Spleen (tissue), 11 donors: ENCODE measurements at regions not wholly inside any gene's neighbourhood (a gene's known extent, or its start where the extent isn't known, plus 50 kb on each side); places are given as distances from the start of the nearest gene placed in this dataset.

ENCODE experiments used
- DNase-seq: peaks from one replicate; pipeline ENCODE4 v3.0.0-alpha.2; 2020
- H3K27ac ChIP-seq, 8 donors: fragments of 200-600 bp; sonication (generic) in 7 of 8; 1 replicate in 4 of 8; 2 replicates in 4 of 8; pipeline versions ENCODE4 v1.5.0 to v1.8.0; 2016 to 2021; ENCODE audit warnings: inconsistent platforms in 4 of 8, mild to moderate bottlenecking in 4 of 8, moderate library complexity in 1 of 8
- H3K27me3 ChIP-seq, 7 donors: fragments of 200-600 bp; sonication (generic) in 6 of 7; replicated peaks in 1 of 7; 1 replicate in 4 of 7; 2 replicates in 3 of 7; pipeline versions ENCODE4 v1.5.0 to v1.8.0; 2016 to 2021; ENCODE audit warnings: inconsistent platforms in 3 of 7, mild to moderate bottlenecking in 1 of 7
- H3K36me3 ChIP-seq, 6 donors: fragments of 200-600 bp; sonication (generic) in 5 of 6; 1 replicate in 4 of 6; 2 replicates in 2 of 6; pipeline versions ENCODE4 v1.5.0 to v1.8.0; 2016 to 2021; ENCODE audit warnings: inconsistent platforms in 2 of 6
- H3K4me1 ChIP-seq, 6 donors: fragments of 200-600 bp; sonication (generic) in 5 of 6; 1 replicate in 3 of 6; 2 replicates in 3 of 6; pipeline versions ENCODE4 v1.5.0 to v1.8.0; 2016 to 2021; ENCODE audit warnings: inconsistent platforms in 3 of 6
- H3K4me3 ChIP-seq, 8 donors: fragments of 200-600 bp; sonication (generic) in 7 of 8; 1 replicate in 4 of 8; 2 replicates in 4 of 8; pipeline versions ENCODE4 v1.5.0 to v1.8.0; 2016 to 2021; ENCODE audit warnings: inconsistent platforms in 4 of 8, mild to moderate bottlenecking in 4 of 8, moderate library complexity in 2 of 8
- H3K9me3 ChIP-seq, 8 donors: fragments of 200-600 bp; sonication (generic) in 7 of 8; 1 replicate in 4 of 8; 2 replicates in 4 of 8; pipeline versions ENCODE4 v1.5.0 to v1.8.0; 2016 to 2021; ENCODE audit warnings: inconsistent platforms in 4 of 8
- CTCF ChIP-seq, 11 experiments: fragments of 200-600 bp in 7 of 11; fragments of 450-650 bp in 4 of 11; sonication (generic) in 4 of 11; IDR thresholded peaks in 8 of 11; conservative IDR thresholded peaks in 3 of 11; 1 replicate in 7 of 11; 2 replicates in 4 of 11; pipeline versions ENCODE4 v1.4.0 to v1.8.0; 2016 to 2021; ENCODE audit warnings: antibody characterized with exemption in 11 of 11, inconsistent platforms in 4 of 11, mild to moderate bottlenecking in 1 of 11
- POLR2A ChIP-seq, 3 donors: fragments of 450-650 bp; IDR thresholded peaks; one replicate each; pipeline ENCODE4 v1.5.1; 2017; ENCODE audit warnings: antibody characterized with exemption in 3 of 3, mild to moderate bottlenecking in 1 of 3
- POLR2AphosphoS5 ChIP-seq, 3 donors: sonication (generic); formaldehyde crosslinking; IDR thresholded peaks; one replicate each; pipeline ENCODE4 v1.5.1; 2017; ENCODE audit warnings: antibody characterized with exemption in 3 of 3
- WGBS, 5 donors: extraction: QIAGEN DNeasy Blood & Tissue Kit in 3 of 5; methylation state at CpG; one replicate each; pipeline versions ENCODE4 v1.1.5 to v1.1.7; 2013 to 2018; 5-methylcytosine and 5-hydroxymethylcytosine counted together
- intact Hi-C: fragments of 100-400 bp; cut with DNase I; formaldehyde crosslinking; loops from one replicate; pipeline ENCODE4 v1.15.0; 2023; ENCODE audit warnings: low total_unique reads
- donor health status: healthy with polysubstance abuse.
- donor health status: DM: no; HTN: no; CAD: no; lungs with moderate emphysema.
- donor health status: DM: no; HTN: no; CAD: no.
- donor health status: Bipolar disorder and iron deficiency.
- donor health status: healthy.
- donor health status: DM: no; HTN: no; CAD: no.
- donor health status: DM: yes; HTN: yes; CAD: no.

- WGBS, 5 donors: 88 to 95% (median 92%) methylated on average over 3 of the region's 3 CpGs
- Histone ChIP-seq H3K27me3 (no peaks in the 10 kb centered on the region), H3K9me3 (peaks cover 0 to 10% (median 0%) of the 10 kb centered on the region in 8 donors), H3K36me3 (no peaks in the 10 kb centered on the region), H3K4me3 (no peak overlapping the region), H3K4me1 (no peaks in the 10 kb centered on the region), H3K27ac (no peak overlapping the region)
- TF ChIP-seq POLR2AphosphoS5 (IDR thresholded peaks at IDR 0.05) (no peak), POLR2A (IDR thresholded peaks at IDR 0.05) (no peak)
- intact Hi-C loops: loop anchor here (5.0 kb wide), 1 partner anchor 52 kb away; no protein-coding TSS in a partner anchor
- DNase-seq: no peak
Observed at GRCh38 chr11:91935120-91935519, 289.5 kb upstream of the FAT3 start.

- no peak for TF ChIP-seq POLR2A (IDR thresholded peaks at IDR 0.05)
- TF ChIP-seq CTCF (IDR thresholded peaks at IDR 0.05 in 8 of 11, conservative IDR thresholded peaks at IDR 0.05 in 3 of 11): no peak
- TF ChIP-seq POLR2AphosphoS5 (IDR thresholded peaks at IDR 0.05): no peak
- no peaks in the 10 kb centered on the region for H3K36me3 ChIP-seq
- no peaks in the 10 kb centered on the region for H3K4me1 ChIP-seq
- peaks cover 0 to 4% (median 0%) of the 10 kb centered on the region in 8 donors for H3K9me3 ChIP-seq
- H3K4me3 ChIP-seq: no peak overlapping the region
- intact Hi-C loops: no loop called here
- 60 to 76% (median 65%) methylated on average over 11 of the region's 11 CpGs for WGBS, 5 donors
- no peak overlapping the region for H3K27ac ChIP-seq
- no peak for DNase-seq
- H3K27me3 ChIP-seq: no peaks in the 10 kb centered on the region
Observed at GRCh38 chr11:91932151-91932821, 292.3 kb upstream of the FAT3 start.

GRCh38 chr11:91927448-91927847 is 297.2 kb upstream of the FAT3 start:
- H3K36me3 ChIP-seq: no peaks in the 10 kb centered on the region
- TF ChIP-seq POLR2A (IDR thresholded peaks at IDR 0.05) (no peak), POLR2AphosphoS5 (IDR thresholded peaks at IDR 0.05) (no peak), CTCF (IDR thresholded peaks at IDR 0.05 in 8 of 11, conservative IDR thresholded peaks at IDR 0.05 in 3 of 11) (no peak)
- WGBS, 5 donors: 52 to 63% (median 59%) methylated on average over 2 of the region's 2 CpGs
- no peak overlapping the region for H3K4me3 ChIP-seq
- peaks cover 0 to 13% (median 0%) of the 10 kb centered on the region in 8 donors for H3K9me3 ChIP-seq
- no peak overlapping the region for H3K27ac ChIP-seq
- DNase-seq: no peak
- H3K27me3 ChIP-seq: no peaks in the 10 kb centered on the region
- no peaks in the 10 kb centered on the region for H3K4me1 ChIP-seq
- intact Hi-C loops: no loop called here

GRCh38 chr11:91926965-91927364 is 297.7 kb upstream of the FAT3 start:
- DNase-seq: no peak
- intact Hi-C loops: no loop called here
- Histone ChIP-seq H3K9me3 (peaks cover 0 to 13% (median 0%) of the 10 kb centered on the region in 8 donors), H3K27me3 (no peaks in the 10 kb centered on the region), H3K27ac (no peak overlapping the region), H3K4me1 (no peaks in the 10 kb centered on the region), H3K36me3 (no peaks in the 10 kb centered on the region), H3K4me3 (no peak overlapping the region)
- WGBS, 5 donors: 32 to 61% (median 37%) methylated on average over 1 of the region's 1 CpG
- no peak for TF ChIP-seq CTCF (IDR thresholded peaks at IDR 0.05 in 8 of 11, conservative IDR thresholded peaks at IDR 0.05 in 3 of 11)
- no peak for TF ChIP-seq POLR2A (IDR thresholded peaks at IDR 0.05)
- peak in 1 of 3 donors; percentile 23 for TF ChIP-seq POLR2AphosphoS5 (IDR thresholded peaks at IDR 0.05)
